ENCODE measurements at regions not wholly inside any gene's neighbourhood (a gene's known extent, or its start where the extent isn't known, plus 50 kb on each side); places are given as distances from the start of the nearest gene placed in this dataset.
A peak's percentile ranks its signal among the peaks of the same experiment; 100 is the strongest.

DNA sequence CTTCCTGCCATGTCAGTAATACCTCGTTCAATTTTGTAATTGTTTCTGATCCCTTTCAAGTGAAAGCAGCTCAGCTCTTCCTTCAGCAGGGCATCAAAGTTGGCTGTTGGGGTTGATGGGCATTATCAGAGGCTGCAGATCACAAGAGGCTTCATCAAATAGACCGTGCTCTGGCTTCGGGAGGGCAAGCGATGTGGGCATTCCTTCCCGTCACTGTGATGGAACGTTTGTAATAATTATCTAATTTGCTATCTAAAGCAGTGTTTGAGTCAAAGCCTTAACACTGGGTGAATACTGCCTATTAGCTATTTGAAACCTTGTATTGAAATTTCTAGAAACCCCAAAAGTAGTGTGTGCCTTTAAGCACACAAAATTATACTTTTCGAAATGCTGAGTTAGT lies 170.1 kb downstream of the OTUD1 start:
- Histone ChIP-seq H3K27ac (no peak overlapping the region), H3K9me3 (no peaks in the 10 kb centered on the region), H3K4me1 (no peaks in the 10 kb centered on the region), H3K27me3 (no peaks in the 10 kb centered on the region), H3K36me3 (no peaks in the 10 kb centered on the region), H3K4me3 (no peak overlapping the region)
- TF ChIP-seq CTCF (IDR thresholded peaks at IDR 0.05) (no peak), POLR2AphosphoS5 (IDR thresholded peaks at IDR 0.05) (no peak), POLR2A (IDR thresholded peaks at IDR 0.05) (no peak)
- intact Hi-C loops (cut with DNase I; ENCODE audit: low total_unique reads) = no loop called here
- no peak for DNase-seq (ENCODE audit: low spot score in 2 of 2)

- no peak for DNase-seq (ENCODE audit: low spot score in 2 of 2)
- Histone ChIP-seq H3K4me3 (no peak overlapping the region), H3K36me3 (no peaks in the 10 kb centered on the region), H3K27me3 (no peaks in the 10 kb centered on the region), H3K27ac (peak overlapping the region in 1 of 2 donors; percentile 41), H3K9me3 (no peaks in the 10 kb centered on the region), H3K4me1 (no peaks in the 10 kb centered on the region)
- intact Hi-C loops (cut with DNase I; ENCODE audit: low total_unique reads) = no loop called here
- TF ChIP-seq CTCF (IDR thresholded peaks at IDR 0.05) = no peak
- no peak for TF ChIP-seq POLR2AphosphoS5 (IDR thresholded peaks at IDR 0.05)
- TF ChIP-seq POLR2A (IDR thresholded peaks at IDR 0.05) = no peak
Observed at GRCh38 chr10:23610626-23611307, 171.9 kb downstream of the OTUD1 start.

DNA sequence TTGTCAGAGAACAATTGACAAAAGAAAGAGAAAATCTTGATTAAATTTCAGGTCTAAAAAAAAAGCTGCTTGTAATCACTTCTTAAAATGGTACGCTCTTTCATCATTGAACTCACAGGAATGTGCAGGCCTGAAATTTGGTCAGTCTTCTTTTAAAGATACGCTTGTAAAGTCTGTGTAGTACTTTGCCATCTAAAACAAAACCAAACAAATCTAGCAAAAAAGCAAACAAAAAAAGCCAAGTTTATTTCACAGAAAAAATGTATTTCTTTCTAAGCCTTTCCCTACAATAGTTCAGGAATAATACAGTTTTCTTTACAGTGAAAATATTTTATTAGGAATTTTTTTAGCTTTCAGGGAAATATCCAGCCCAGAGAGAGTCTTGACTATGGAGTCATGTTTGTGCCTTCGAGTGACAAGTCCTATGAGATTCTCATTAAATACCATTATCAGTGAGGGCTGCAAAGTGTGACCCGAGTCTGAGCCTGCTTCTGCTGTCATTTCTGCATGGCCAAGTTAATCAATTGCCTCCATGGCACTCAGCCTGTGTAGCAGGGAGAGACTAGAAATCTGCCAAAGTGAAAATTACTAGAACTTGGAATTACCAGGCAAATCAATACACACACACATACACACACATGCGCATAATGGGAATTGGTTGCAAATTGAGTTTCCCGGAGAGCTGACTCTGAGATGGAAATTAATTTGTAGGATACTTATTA lies 172.6 kb downstream of the OTUD1 start:
- H3K4me3 ChIP-seq = no peak overlapping the region
- intact Hi-C loops (cut with DNase I; ENCODE audit: low total_unique reads) = no loop called here
- H3K4me1 ChIP-seq = no peaks in the 10 kb centered on the region
- H3K36me3 ChIP-seq = no peaks in the 10 kb centered on the region
- H3K27me3 ChIP-seq = no peaks in the 10 kb centered on the region
- DNase-seq (ENCODE audit: low spot score in 2 of 2) = no peak
- H3K9me3 ChIP-seq = no peaks in the 10 kb centered on the region
- H3K27ac ChIP-seq = no peak overlapping the region
- TF ChIP-seq CTCF (IDR thresholded peaks at IDR 0.05) (no peak), POLR2A (IDR thresholded peaks at IDR 0.05) (no peak), POLR2AphosphoS5 (IDR thresholded peaks at IDR 0.05) (no peak)

DNA sequence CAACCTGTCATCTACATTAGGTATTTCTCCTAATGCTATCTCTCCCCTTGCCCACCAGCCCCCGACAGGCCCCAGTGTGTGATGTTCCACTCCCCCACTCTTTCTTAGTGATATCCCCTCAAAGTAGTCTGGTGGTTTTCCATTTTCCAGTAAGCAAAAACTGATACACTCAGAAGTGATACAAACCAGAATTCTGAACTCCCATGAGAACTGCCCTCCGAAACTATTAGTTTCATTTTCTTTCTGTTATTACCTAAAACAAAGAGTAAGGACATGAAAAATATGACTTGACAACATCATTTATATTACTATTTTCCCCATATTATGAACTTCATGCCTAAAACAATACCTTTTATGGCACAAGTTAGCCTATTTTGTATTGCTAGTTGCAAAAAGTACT lies 175.0 kb downstream of the OTUD1 start:
- Histone ChIP-seq H3K4me3 (no peak overlapping the region), H3K27me3 (no peaks in the 10 kb centered on the region), H3K36me3 (no peaks in the 10 kb centered on the region), H3K9me3 (no peaks in the 10 kb centered on the region), H3K27ac (no peak overlapping the region), H3K4me1 (no peaks in the 10 kb centered on the region)
- DNase-seq (ENCODE audit: low spot score in 2 of 2) = no peak
- TF ChIP-seq POLR2AphosphoS5 (IDR thresholded peaks at IDR 0.05) = no peak
- TF ChIP-seq CTCF (IDR thresholded peaks at IDR 0.05) = no peak
- no peak for TF ChIP-seq POLR2A (IDR thresholded peaks at IDR 0.05)
- intact Hi-C loops (cut with DNase I; ENCODE audit: low total_unique reads) = no loop called here

DNA sequence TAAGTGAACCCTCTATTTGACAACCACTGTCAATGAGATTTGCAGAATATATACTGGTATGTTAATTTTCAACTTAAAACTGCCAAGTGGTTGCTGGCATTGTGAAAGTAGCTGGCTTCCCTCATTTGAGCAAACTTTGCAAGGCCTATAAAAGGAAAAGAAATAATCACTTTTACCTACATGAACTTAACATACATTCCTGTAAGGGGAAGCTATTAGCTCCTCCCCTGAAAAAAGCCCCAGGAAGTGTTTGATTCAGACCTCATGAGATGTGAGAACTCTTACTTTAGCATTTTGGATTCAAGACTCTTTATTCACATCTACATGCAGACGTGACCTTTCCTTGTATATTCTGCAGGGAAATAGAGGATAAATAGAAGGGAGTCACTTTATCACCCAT lies 175.6 kb downstream of the OTUD1 start:
- no peak for DNase-seq (ENCODE audit: low spot score in 2 of 2)
- intact Hi-C loops (cut with DNase I; ENCODE audit: low total_unique reads) = no loop called here
- H3K36me3 ChIP-seq = no peaks in the 10 kb centered on the region
- no peaks in the 10 kb centered on the region for H3K27me3 ChIP-seq
- H3K9me3 ChIP-seq = no peaks in the 10 kb centered on the region
- H3K4me3 ChIP-seq = no peak overlapping the region
- no peak for TF ChIP-seq CTCF (IDR thresholded peaks at IDR 0.05)
- TF ChIP-seq POLR2A (IDR thresholded peaks at IDR 0.05) = no peak
- TF ChIP-seq POLR2AphosphoS5 (IDR thresholded peaks at IDR 0.05) = no peak
- H3K4me1 ChIP-seq = no peaks in the 10 kb centered on the region
- no peak overlapping the region for H3K27ac ChIP-seq
